K562 (cell line): ENCODE measurements at regions not wholly inside any gene's neighbourhood (a gene's known extent, or its start where the extent isn't known, plus 50 kb on each side); places are given as distances from the start of the nearest gene placed in this dataset.

ENCODE experiments used
- BRF2 ChIP-seq: IDR thresholded peaks from 3 replicates; pipeline ENCODE4 v1.6.1; 2011; ENCODE audit warnings: borderline replicate concordance, mild to moderate bottlenecking; ENCODE audit not compliant: insufficient read length, insufficient read depth
- CTCF ChIP-seq, 3 experiments: IDR thresholded peaks in 2 of 3; conservative IDR thresholded peaks in 1 of 3; 2 replicates each; pipeline ENCODE4 v1.5.1; 2011 to 2012; ENCODE audit warnings: low read length in 3 of 3, mild to moderate bottlenecking in 3 of 3, control low read depth in 2 of 3, improper control_type of control experiment in 1 of 3, inconsistent platforms in 1 of 3, low read depth in 1 of 3, mixed read lengths in 1 of 3, moderate library complexity in 1 of 3; ENCODE audit not compliant: insufficient read depth in 2 of 3
- FOXA1 ChIP-seq: fragments of 450-650 bp; IDR thresholded peaks from 2 replicates; pipeline ENCODE4 v1.6.1; 2016; ENCODE audit warnings: mild to moderate bottlenecking, borderline replicate concordance
- MEF2A ChIP-seq: IDR thresholded peaks from 2 replicates; pipeline ENCODE4 v1.6.1; 2011; ENCODE audit warnings: low read depth, mild to moderate bottlenecking, low read length, moderate library complexity; ENCODE audit not compliant: control insufficient read depth
- MXI1 ChIP-seq: IDR thresholded peaks from 2 replicates; pipeline ENCODE4 v1.6.1; 2011; ENCODE audit warnings: low read depth, mild to moderate bottlenecking, improper control_type of control experiment, low read length
- NONO ChIP-seq, 2 experiments: fragments of 200-400 bp in 1 of 2; fragments of 450-650 bp in 1 of 2; formaldehyde crosslinking in 1 of 2; IDR thresholded peaks; 2 replicates each; pipeline ENCODE4 v1.6.1; 2017; ENCODE audit warnings: low read depth in 2 of 2, mild to moderate bottlenecking in 2 of 2, moderate library complexity in 2 of 2, low read length in 1 of 2
- PATZ1 ChIP-seq: fragments of 250-450 bp; sonication (Bioruptor Pico); IDR thresholded peaks from 2 replicates; pipeline ENCODE4 v1.5.0; 2020; ENCODE audit warnings: mild to moderate bottlenecking, borderline replicate concordance
- RFX1 ChIP-seq: fragments of 450-650 bp; IDR thresholded peaks from 2 replicates; pipeline ENCODE4 v1.6.1; 2016; ENCODE audit warnings: mild to moderate bottlenecking, moderate library complexity
- TCF7 ChIP-seq: sonication (generic); IDR thresholded peaks from 2 replicates; pipeline ENCODE4 v1.6.1; 2016; ENCODE audit warnings: antibody characterized with exemption, borderline replicate concordance
- TRIM24 ChIP-seq, 2 experiments: fragments of 450-650 bp; IDR thresholded peaks; 2 replicates each; pipeline ENCODE4 v1.6.1; 2016
- ZBTB1 ChIP-seq: sonication (generic); formaldehyde crosslinking; IDR thresholded peaks from 2 replicates; pipeline ENCODE4 v1.8.1; 2023; ENCODE audit warnings: missing genetic modification reagents, low read depth, mild to moderate bottlenecking, borderline replicate concordance
- ZNF224 ChIP-seq: sonication (generic); formaldehyde crosslinking; IDR thresholded peaks from 2 replicates; pipeline ENCODE4 v1.8.0; 2022; ENCODE audit warnings: mild to moderate bottlenecking, missing genetic modification reagents
- ZNF274 ChIP-seq: IDR thresholded peaks from 2 replicates; pipeline ENCODE4 v1.6.1; 2011; ENCODE audit warnings: low read depth, mild to moderate bottlenecking, low read length, moderate library complexity, borderline replicate concordance
- ZNF280B ChIP-seq: fragments of 250-450 bp; sonication (Bioruptor Pico); IDR thresholded peaks from 2 replicates; pipeline ENCODE4 v1.5.1; 2021; ENCODE audit warnings: mild to moderate bottlenecking

- TF ChIP-seq RFX1: no peak
- no peak for TF ChIP-seq MXI1
- no peak for TF ChIP-seq ZNF280B (CRISPR knock-in tag)
- no peak for TF ChIP-seq ZBTB1 (CRISPR knock-in tag)
- TF ChIP-seq ZNF224 (CRISPR knock-in tag): no peak
- TF ChIP-seq PATZ1 (CRISPR knock-in tag): no peak
- TF ChIP-seq ZNF274: no peak
- no peak for TF ChIP-seq MEF2A
- no peak for TF ChIP-seq NONO (IDR thresholded peaks at IDR 0.05; ENCODE audit: low read depth in 2 of 2, low read length in 1 of 2)
- TF ChIP-seq TRIM24 (IDR thresholded peaks at IDR 0.05): no peak
- no peak for TF ChIP-seq FOXA1
- no peak for TF ChIP-seq BRF2
- no peak for TF ChIP-seq CTCF (IDR thresholded peaks at IDR 0.05 in 2 of 3, conservative IDR thresholded peaks at IDR 0.05 in 1 of 3; ENCODE audit: insufficient read depth in 2 of 3, low read depth in 1 of 3, low read length in 3 of 3)
- no peak for TF ChIP-seq TCF7
Measured at GRCh38 chr5:79876456-79876855, 114.6 kb downstream of the MTX3 start.
